K562 (cell line): ENCODE measurements at regions not wholly inside any gene's neighbourhood (a gene's known extent, or its start where the extent isn't known, plus 50 kb on each side); places are given as distances from the start of the nearest gene placed in this dataset.

Experiments
- ATAC-seq: fragments of 200-7000 bp; cut with Tn5 transposase; 3 replicates; pipeline ENCODE4 v1.9.1; 2020; ENCODE audit warnings: moderate library complexity
- BruUV-seq: library from RNA; stranded (reverse); fragments of 400-500 nt; replicated peaks from 2 replicates; lab custom pipeline; 2021; lab: Mats Ljungman, UMichigan
- CTCF ChIA-PET: fragments of 300-600 bp; formaldehyde crosslinking; extraction: SDS; loops from one replicate; lab custom pipeline; 2021; ENCODE audit warnings: low intra/inter-chr PET ratio; lab: Yijun Ruan, JAX
- POLR2A ChIA-PET: fragments of 300-600, 350-650 bp; sonication (Branson Sonifier 250); formaldehyde crosslinking; extraction: SDS; loops from one replicate; lab custom pipeline; 2021; ENCODE audit warnings: antibody characterized with exemption, inconsistent platforms; lab: Yijun Ruan, JAX
- DNase-seq, 4 experiments: peaks; one replicate each; pipeline versions ENCODE4 v3.0.0 to v3.0.0-alpha.2; 2011 to 2018; ENCODE audit warnings: low spot score in 3 of 4, mixed read lengths in 3 of 4; ENCODE audit errors: extremely low read depth in 1 of 4
- FAIRE-seq: peaks from 2 replicates; lab custom pipeline; 2011; peaks lifted over from hg19 to GRCh38; lab: Jason Lieb, UNC
- H2AFZ ChIP-seq: 2 replicates; pipeline ENCODE4 v1.6.0; 2011; ENCODE audit warnings: low read depth, low read length, control low read depth, inconsistent platforms
- H3K27ac ChIP-seq: fragments of 200-600 bp; 3 replicates; pipeline ENCODE4 v1.8.0; 2011; ENCODE audit warnings: low read depth, mild to moderate bottlenecking, control low read depth, inconsistent platforms, low read length, moderate library complexity, mixed read lengths; ENCODE audit errors: extremely low read depth
- H3K27me3 ChIP-seq, 2 experiments: fragments of 300-600 bp in 1 of 2; 2 replicates in 1 of 2; 3 replicates in 1 of 2; pipeline versions ENCODE4 v1.6.0 to v1.8.0; 2011; ENCODE audit warnings: inconsistent platforms in 2 of 2, low read length in 2 of 2, mild to moderate bottlenecking in 1 of 2, mixed read lengths in 1 of 2, moderate library complexity in 1 of 2; ENCODE audit not compliant: control insufficient read depth in 2 of 2, insufficient read depth in 2 of 2
- H3K36me3 ChIP-seq: fragments of 300-600 bp; 3 replicates; pipeline ENCODE4 v1.8.0; 2011; ENCODE audit warnings: mild to moderate bottlenecking, low read length, inconsistent platforms; ENCODE audit not compliant: control insufficient read depth, insufficient read depth
- H3K4me1 ChIP-seq, 2 experiments: fragments of 200-600 bp in 1 of 2; replicated peaks in 1 of 2; 2 replicates in 1 of 2; 3 replicates in 1 of 2; pipeline versions ENCODE4 v1.5.1 to v1.8.0; 2011; ENCODE audit warnings: inconsistent platforms in 2 of 2, low read length in 2 of 2, mild to moderate bottlenecking in 1 of 2, mixed read lengths in 1 of 2, moderate library complexity in 1 of 2; ENCODE audit not compliant: control insufficient read depth in 2 of 2, insufficient read depth in 2 of 2
- H3K4me2 ChIP-seq: 2 replicates; pipeline ENCODE4 v1.6.1; 2011; ENCODE audit warnings: low read length, control low read depth, inconsistent platforms, mixed read lengths; ENCODE audit not compliant: insufficient read depth
- H3K4me3 ChIP-seq: fragments of 200-600 bp; sonication (generic), shearing (Covaris generic); 2 replicates; pipeline ENCODE4 v1.5.1; 2016; ENCODE audit warnings: control low read depth, inconsistent platforms
- H3K79me2 ChIP-seq: fragments of 200-600 bp; 3 replicates; pipeline ENCODE4 v1.8.0; 2011; ENCODE audit warnings: low read length, inconsistent platforms; ENCODE audit not compliant: control insufficient read depth, insufficient read depth
- H3K9ac ChIP-seq, 2 experiments: 2 replicates each; pipeline versions ENCODE4 v1.6.0 to v1.6.1; 2011; ENCODE audit warnings: low read depth in 2 of 2, low read length in 2 of 2, control low read depth in 1 of 2, inconsistent platforms in 1 of 2, mild to moderate bottlenecking in 1 of 2, mixed read lengths in 1 of 2; ENCODE audit not compliant: insufficient read depth in 1 of 2
- H3K9me1 ChIP-seq: one replicate; pipeline ENCODE4 v1.6.0; 2011; ENCODE audit warnings: inconsistent platforms, mild to moderate bottlenecking, low read length, moderate library complexity; ENCODE audit not compliant: control insufficient read depth, insufficient read depth
- H3K9me3 ChIP-seq: replicated peaks from 2 replicates; pipeline ENCODE4 v1.5.1; 2011; ENCODE audit warnings: low read depth, low read length, inconsistent platforms; ENCODE audit not compliant: control insufficient read depth, insufficient read depth
- H4K20me1 ChIP-seq: replicated peaks from 2 replicates; pipeline ENCODE4 v1.6.1; 2011; ENCODE audit warnings: low read length, inconsistent platforms, mixed read lengths; ENCODE audit not compliant: control insufficient read depth, insufficient read depth
- RERE ChIP-seq: sonication (generic); formaldehyde crosslinking; IDR thresholded peaks from 2 replicates; pipeline ENCODE4 v1.8.0; 2023; ENCODE audit warnings: missing genetic modification reagents, mild to moderate bottlenecking, borderline replicate concordance
- WGBS: fragments of 100-300 bp; shearing (Covaris generic); methylation state at CpG from one replicate; pipeline ENCODE4 v1.1.6; 2016; ENCODE audit warnings: low coverage, mixed read lengths; ENCODE audit not compliant: insufficient coverage; ENCODE audit errors: missing lambda C conversion rate; 5-methylcytosine and 5-hydroxymethylcytosine counted together
- in situ Hi-C: fragments of 300-500 bp; cut with MboI; formaldehyde crosslinking; loops from 4 replicates; pipeline ENCODE4 v1.15.0; 2018; ENCODE audit warnings: inconsistent platforms, mixed read lengths
- intact Hi-C: fragments of 100-400 bp; cut with micrococcal nuclease; formaldehyde crosslinking; loops from 2 replicates; pipeline ENCODE4 v1.14.2; 2022

DNA sequence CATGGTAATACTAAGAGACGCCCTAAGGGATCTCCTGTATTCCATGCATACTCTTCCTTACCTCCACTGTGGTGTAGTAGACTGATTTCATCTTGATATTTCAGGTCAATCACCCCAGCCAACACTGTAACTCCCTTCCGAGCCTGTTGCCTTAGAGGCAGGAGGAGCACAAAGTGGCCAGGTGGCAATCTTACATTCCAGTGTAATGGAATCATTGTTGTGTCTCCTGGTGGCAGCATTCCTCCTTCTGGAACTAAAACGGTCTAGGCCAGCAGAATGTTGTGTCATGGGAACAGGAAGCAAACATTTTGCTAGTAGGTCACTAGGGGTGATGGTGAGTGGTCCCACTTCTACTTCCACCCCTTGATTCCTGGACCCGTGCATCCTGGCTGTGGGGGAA, 405.7 kb upstream of the SLC10A2 start:
- in situ Hi-C loops, result no loop called here
- no peak for FAIRE-seq

More for the DNA sequence above, 405.7 kb upstream of the SLC10A2 start:
- no peaks in the 10 kb centered on the region for H3K9me3 ChIP-seq
- H3K9ac ChIP-seq, result no peak overlapping the region
- no peak for ATAC-seq
- no peaks in the 10 kb centered on the region for H4K20me1 ChIP-seq
- no peak overlapping the region for H3K27ac ChIP-seq
- no peak overlapping the region for H2AFZ ChIP-seq
- WGBS, result 5% methylated on average over 4 of the region's 4 CpGs
- H3K79me2 ChIP-seq, result no peaks in the 10 kb centered on the region
- H3K4me2 ChIP-seq, result no peak overlapping the region
- intact Hi-C loops, result no loop called here
- ChIA-PET POLR2A (no interaction called here), CTCF (no interaction called here)
- H3K27me3 ChIP-seq, result no peaks in the 10 kb centered on the region
- H3K4me3 ChIP-seq, result no peak overlapping the region
- H3K9me1 ChIP-seq, result no peaks in the 10 kb centered on the region
- DNase-seq, result no peak
- BruUV-seq, result no TSS peak
- no peak for TF ChIP-seq RERE (CRISPR knock-in tag)
- TF ChIP-seq, all 486 proteins: peak for 0
- Histone ChIP-seq H3K4me1 (no peaks in the 10 kb centered on the region), H3K36me3 (no peaks in the 10 kb centered on the region)
